GM21381 (cell line): ENCODE measurements at regions not wholly inside any gene's neighbourhood (a gene's known extent, or its start where the extent isn't known, plus 50 kb on each side); places are given as distances from the start of the nearest gene placed in this dataset.
"Not testable (repeated sequence)": the region's sequence is repeated elsewhere in the genome, so short reads cannot be mapped to it uniquely, and the experiment has no call there.

Experiments used
- ATAC-seq: cut with Tn5 transposase; IDR thresholded peaks from one replicate; pipeline ENCODE4 v1.9.1; 2021; ENCODE audit warnings: mild to moderate bottlenecking, moderate library complexity; ENCODE audit not compliant: unreplicated experiment

- ATAC-seq: no peak
Observed at GRCh38 chr1:232327899-232328298, 302.0 kb downstream of the SIPA1L2 start.

GRCh38 chr1:232327269-232327668 is 302.7 kb downstream of the SIPA1L2 start:
- no peak for ATAC-seq

- ATAC-seq: no peak
Observed at GRCh38 chr1:232322162-232322734, 307.7 kb downstream of the SIPA1L2 start.

- ATAC-seq: no peak
Observed at GRCh38 chr1:232319518-232320210, 310.3 kb downstream of the SIPA1L2 start.

GRCh38 chr1:232319072-232319471 is 310.9 kb downstream of the SIPA1L2 start:
- no peak for ATAC-seq

- ATAC-seq: no peak
Observed at GRCh38 chr1:232318143-232318542, 311.8 kb downstream of the SIPA1L2 start.

- no peak for ATAC-seq
Observed at GRCh38 chr1:232317350-232317749, 312.6 kb downstream of the SIPA1L2 start.

- ATAC-seq: no peak
Observed at GRCh38 chr1:232316864-232317263, 313.1 kb downstream of the SIPA1L2 start.

GRCh38 chr1:232313876-232314275 is 316.1 kb downstream of the SIPA1L2 start:
- ATAC-seq: not testable (repeated sequence)

- no peak for ATAC-seq
Observed at GRCh38 chr1:232310541-232310940, 319.4 kb downstream of the SIPA1L2 start.

- no peak for ATAC-seq
Observed at GRCh38 chr1:232308616-232309015, 321.3 kb downstream of the SIPA1L2 start.

- ATAC-seq: no peak
Observed at GRCh38 chr1:232307296-232308017, 322.5 kb downstream of the SIPA1L2 start.

GRCh38 chr1:232306269-232306961 is 323.5 kb downstream of the SIPA1L2 start:
- ATAC-seq: no peak

GRCh38 chr1:232305050-232305449 is 324.9 kb downstream of the SIPA1L2 start:
- no peak for ATAC-seq

- no peak for ATAC-seq
Observed at GRCh38 chr1:232303222-232303620, 326.7 kb downstream of the SIPA1L2 start.

- ATAC-seq: no peak
Observed at GRCh38 chr1:232302376-232303221, 327.3 kb downstream of the SIPA1L2 start.

GRCh38 chr1:232301246-232301645 is 328.7 kb downstream of the SIPA1L2 start:
- ATAC-seq: no peak

- ATAC-seq: no peak
Observed at GRCh38 chr1:232300466-232300865, 329.5 kb downstream of the SIPA1L2 start.

- ATAC-seq: no peak
Observed at GRCh38 chr1:232296461-232296860, 333.5 kb downstream of the SIPA1L2 start.

GRCh38 chr1:232293361-232293760 is 336.6 kb downstream of the SIPA1L2 start:
- ATAC-seq: no peak

GRCh38 chr1:232292818-232293217 is 337.1 kb downstream of the SIPA1L2 start:
- no peak for ATAC-seq
